ENCODE measurements at regions not wholly inside any gene's neighbourhood (a gene's known extent, or its start where the extent isn't known, plus 50 kb on each side); places are given as distances from the start of the nearest gene placed in this dataset.

DNA sequence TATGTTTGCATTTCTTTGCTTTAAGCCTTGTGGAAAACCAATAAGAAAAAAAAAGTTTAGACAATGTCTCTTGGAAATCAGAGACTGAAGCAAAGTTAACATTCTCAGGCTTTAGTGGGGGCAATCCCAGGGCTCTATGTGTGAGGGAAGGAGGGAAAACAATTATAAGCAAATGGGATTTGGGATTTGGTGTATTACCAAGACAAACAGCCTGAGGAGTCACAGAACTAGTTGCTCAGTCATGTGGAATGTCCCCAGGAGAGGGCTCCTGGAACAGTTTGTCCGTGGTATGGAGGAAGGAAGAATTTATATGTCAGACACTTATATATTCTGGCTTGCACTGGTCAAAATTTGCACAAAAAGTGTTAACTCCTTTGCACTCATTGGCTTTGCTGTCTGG, 562.9 kb upstream of the TPK1 start:
- TF ChIP-seq, protein P1, sequence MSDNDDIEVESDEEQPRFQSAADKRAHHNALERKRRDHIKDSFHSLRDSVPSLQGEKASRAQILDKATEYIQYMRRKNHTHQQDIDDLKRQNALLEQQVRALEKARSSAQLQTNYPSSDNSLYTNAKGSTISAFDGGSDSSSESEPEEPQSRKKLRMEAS (IDR thresholded peaks at IDR 0.05; ENCODE audit: low read depth, low read length): no peak
- no peak for TF ChIP-seq LARP7 (IDR thresholded peaks at IDR 0.05)
- TF ChIP-seq CTCF (IDR thresholded peaks at IDR 0.05 in 2 of 3, conservative IDR thresholded peaks at IDR 0.05 in 1 of 3; ENCODE audit: control insufficient read depth in 2 of 3, extremely low read depth in 1 of 3, insufficient read depth in 1 of 3, low read depth in 3 of 3, low read length in 3 of 3): no peak
- no peak for TF ChIP-seq POLR2A (IDR thresholded peaks at IDR 0.05; ENCODE audit: low read depth, low read length)
- TF ChIP-seq ZNF622 (IDR thresholded peaks at IDR 0.05): no peak
- no peak for TF ChIP-seq NKRF (conservative IDR thresholded peaks at IDR 0.05)
- TF ChIP-seq RFX5 (IDR thresholded peaks at IDR 0.05; ENCODE audit: low read depth, low read length): no peak
- TF ChIP-seq, protein P2, sequence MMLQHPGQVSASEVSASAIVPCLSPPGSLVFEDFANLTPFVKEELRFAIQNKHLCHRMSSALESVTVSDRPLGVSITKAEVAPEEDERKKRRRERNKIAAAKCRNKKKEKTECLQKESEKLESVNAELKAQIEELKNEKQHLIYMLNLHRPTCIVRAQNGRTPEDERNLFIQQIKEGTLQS (IDR thresholded peaks at IDR 0.05; ENCODE audit: borderline replicate concordance, extremely low read depth, low read depth, low read length): no peak
